ENCODE measurements at regions not wholly inside any gene's neighbourhood (a gene's known extent, or its start where the extent isn't known, plus 50 kb on each side); places are given as distances from the start of the nearest gene placed in this dataset.

DNA sequence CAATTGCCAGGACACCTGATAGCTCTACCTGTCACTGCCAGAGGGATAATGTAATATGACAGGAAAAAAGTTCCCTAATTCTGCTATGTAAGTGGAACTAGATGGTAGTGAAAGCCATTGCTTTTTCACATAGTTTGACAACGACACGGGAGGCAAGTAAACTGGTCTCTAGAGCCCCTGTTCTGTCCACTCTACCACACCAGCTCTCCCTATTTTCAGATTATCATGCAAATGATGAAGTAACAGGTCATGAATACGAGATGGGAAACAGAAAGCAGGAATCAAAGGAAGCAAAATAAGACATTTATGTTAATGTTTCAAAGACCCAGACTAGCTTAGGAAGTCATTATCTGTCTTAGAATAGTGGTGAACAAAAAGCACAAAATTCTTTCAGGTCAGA lies 56.2 kb downstream of the TAF11L14 start:
- no peak overlapping the region for H3K4me2 ChIP-seq
- H2AFZ ChIP-seq: no peak overlapping the region
- no peaks in the 10 kb centered on the region for H3K27me3 ChIP-seq
- no peak for DNase-seq (ENCODE audit: low spot score)
- 39% methylated on average over 3 of the region's 3 CpGs for WGBS (ENCODE audit: low lambda C conversion rate, missing lambda C conversion rate)
- no peak overlapping the region for H3K27ac ChIP-seq
- no peaks in the 10 kb centered on the region for H3K4me1 ChIP-seq (ENCODE audit: insufficient read depth)
- TF ChIP-seq EZH2 (IDR thresholded peaks at IDR 0.05; ENCODE audit: borderline replicate concordance) (no peak), EZH2phosphoT487 (IDR thresholded peaks at IDR 0.05; ENCODE audit: low read depth, severe bottlenecking, unreplicated experiment) (no peak)
- TF ChIP-seq, protein P1, sequence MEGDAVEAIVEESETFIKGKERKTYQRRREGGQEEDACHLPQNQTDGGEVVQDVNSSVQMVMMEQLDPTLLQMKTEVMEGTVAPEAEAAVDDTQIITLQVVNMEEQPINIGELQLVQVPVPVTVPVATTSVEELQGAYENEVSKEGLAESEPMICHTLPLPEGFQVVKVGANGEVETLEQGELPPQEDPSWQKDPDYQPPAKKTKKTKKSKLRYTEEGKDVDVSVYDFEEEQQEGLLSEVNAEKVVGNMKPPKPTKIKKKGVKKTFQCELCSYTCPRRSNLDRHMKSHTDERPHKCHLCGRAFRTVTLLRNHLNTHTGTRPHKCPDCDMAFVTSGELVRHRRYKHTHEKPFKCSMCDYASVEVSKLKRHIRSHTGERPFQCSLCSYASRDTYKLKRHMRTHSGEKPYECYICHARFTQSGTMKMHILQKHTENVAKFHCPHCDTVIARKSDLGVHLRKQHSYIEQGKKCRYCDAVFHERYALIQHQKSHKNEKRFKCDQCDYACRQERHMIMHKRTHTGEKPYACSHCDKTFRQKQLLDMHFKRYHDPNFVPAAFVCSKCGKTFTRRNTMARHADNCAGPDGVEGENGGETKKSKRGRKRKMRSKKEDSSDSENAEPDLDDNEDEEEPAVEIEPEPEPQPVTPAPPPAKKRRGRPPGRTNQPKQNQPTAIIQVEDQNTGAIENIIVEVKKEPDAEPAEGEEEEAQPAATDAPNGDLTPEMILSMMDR (IDR thresholded peaks at IDR 0.05; ENCODE audit: poor library complexity): no peak
- H3K9me3 ChIP-seq (ENCODE audit: low read depth): no peaks in the 10 kb centered on the region
- no peaks in the 10 kb centered on the region for H4K20me1 ChIP-seq (ENCODE audit: insufficient read depth, poor library complexity, severe bottlenecking)
- no peak overlapping the region for H3K4me3 ChIP-seq
- H3K79me2 ChIP-seq: no peaks in the 10 kb centered on the region
- no peaks in the 10 kb centered on the region for H3K9me2 ChIP-seq (replicated peaks; ENCODE audit: insufficient read depth)
- no peaks in the 10 kb centered on the region for H3K36me3 ChIP-seq (replicated peaks; ENCODE audit: insufficient read depth, low read depth)

DNA sequence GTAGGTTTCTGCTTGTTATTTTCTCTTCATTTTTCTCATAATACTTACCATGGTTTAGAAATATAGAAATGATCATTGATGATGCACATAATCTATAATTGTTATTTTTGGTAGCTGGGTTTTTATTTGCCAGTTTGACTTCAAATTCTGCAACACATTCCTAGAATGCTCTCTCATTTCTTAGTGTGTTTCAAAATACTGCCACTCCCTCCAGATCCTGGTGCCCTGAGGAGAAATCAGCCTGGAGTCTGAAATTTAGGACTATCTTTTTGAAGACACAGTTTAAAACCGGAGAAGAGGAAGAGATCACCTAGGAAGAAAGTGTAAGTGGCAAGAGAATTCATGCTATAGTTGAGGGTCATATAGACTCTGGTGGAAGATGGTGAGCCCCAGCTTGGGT lies 57.5 kb downstream of the TAF11L14 start:
- DNase-seq (ENCODE audit: low spot score): no peak
- TF ChIP-seq, protein P1 (IDR thresholded peaks at IDR 0.05; ENCODE audit: poor library complexity): no peak
- TF ChIP-seq EZH2phosphoT487 (IDR thresholded peaks at IDR 0.05; ENCODE audit: low read depth, severe bottlenecking, unreplicated experiment): no peak
- no peak for TF ChIP-seq EZH2 (IDR thresholded peaks at IDR 0.05; ENCODE audit: borderline replicate concordance)
- Histone ChIP-seq H3K4me3 (no peak overlapping the region), H3K4me1 (ENCODE audit: insufficient read depth) (no peaks in the 10 kb centered on the region), H3K9me2 (replicated peaks; ENCODE audit: insufficient read depth) (no peaks in the 10 kb centered on the region), H3K9me3 (ENCODE audit: low read depth) (no peaks in the 10 kb centered on the region), H3K27ac (no peak overlapping the region), H3K79me2 (no peaks in the 10 kb centered on the region), H3K27me3 (no peaks in the 10 kb centered on the region), H4K20me1 (ENCODE audit: insufficient read depth, poor library complexity, severe bottlenecking) (no peaks in the 10 kb centered on the region), H2AFZ (no peak overlapping the region), H3K36me3 (replicated peaks; ENCODE audit: insufficient read depth, low read depth) (no peaks in the 10 kb centered on the region), H3K4me2 (no peak overlapping the region)
- 79% methylated on average over 1 of the region's 1 CpG for WGBS (ENCODE audit: low lambda C conversion rate, missing lambda C conversion rate)

DNA sequence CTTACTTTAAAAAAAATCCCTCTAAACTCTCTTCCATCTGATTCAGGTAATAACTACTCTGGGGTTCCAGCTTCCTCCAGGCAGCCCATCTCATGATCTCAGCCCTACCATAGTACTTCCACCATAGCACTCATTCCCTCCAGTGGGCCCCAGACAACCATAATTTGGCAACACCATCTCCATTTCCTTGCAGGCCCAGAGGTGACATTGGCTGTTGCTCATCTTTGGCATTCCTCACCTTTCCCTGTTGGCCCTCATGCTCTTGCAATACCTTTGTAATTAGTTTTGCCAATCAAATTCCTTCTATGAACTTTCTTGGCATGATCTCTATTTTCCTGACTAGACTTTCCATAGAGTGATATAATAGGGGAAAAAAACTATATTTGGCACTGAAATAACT lies 60.1 kb downstream of the TAF11L14 start:
- Histone ChIP-seq H3K4me1 (ENCODE audit: insufficient read depth) (no peaks in the 10 kb centered on the region), H3K27ac (no peak overlapping the region), H3K4me2 (no peak overlapping the region), H2AFZ (no peak overlapping the region), H3K4me3 (no peak overlapping the region), H3K36me3 (replicated peaks; ENCODE audit: insufficient read depth, low read depth) (no peaks in the 10 kb centered on the region), H3K27me3 (no peaks in the 10 kb centered on the region), H3K9me2 (replicated peaks; ENCODE audit: insufficient read depth) (no peaks in the 10 kb centered on the region), H4K20me1 (ENCODE audit: insufficient read depth, poor library complexity, severe bottlenecking) (no peaks in the 10 kb centered on the region), H3K79me2 (no peaks in the 10 kb centered on the region), H3K9me3 (ENCODE audit: low read depth) (no peaks in the 10 kb centered on the region)
- no peak for DNase-seq (ENCODE audit: low spot score)
- TF ChIP-seq EZH2 (IDR thresholded peaks at IDR 0.05; ENCODE audit: borderline replicate concordance) (no peak), EZH2phosphoT487 (IDR thresholded peaks at IDR 0.05; ENCODE audit: low read depth, severe bottlenecking, unreplicated experiment) (no peak)
- TF ChIP-seq, protein P1 (IDR thresholded peaks at IDR 0.05; ENCODE audit: poor library complexity): no peak

DNA sequence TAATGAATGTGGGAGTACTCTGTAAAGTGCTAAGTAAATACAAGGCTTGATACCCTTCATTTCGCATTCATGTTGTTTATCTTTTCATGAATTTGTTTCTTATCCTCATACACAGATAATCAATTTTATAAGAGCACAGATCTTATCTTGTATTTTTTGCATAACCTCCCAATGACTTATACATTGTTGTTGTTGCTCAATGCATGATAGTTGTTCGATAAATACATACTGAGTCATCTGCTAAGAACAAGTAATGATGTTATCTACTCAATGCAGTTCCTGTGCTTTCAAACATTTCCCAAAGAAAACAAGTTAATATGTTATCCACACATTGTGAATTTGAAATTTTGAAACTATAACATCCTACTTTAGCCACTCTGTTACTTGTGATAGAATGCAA lies 60.7 kb downstream of the TAF11L14 start:
- DNase-seq (ENCODE audit: low spot score): no peak
- TF ChIP-seq EZH2phosphoT487 (IDR thresholded peaks at IDR 0.05; ENCODE audit: low read depth, severe bottlenecking, unreplicated experiment) (no peak), EZH2 (IDR thresholded peaks at IDR 0.05; ENCODE audit: borderline replicate concordance) (no peak)
- TF ChIP-seq, protein P1 (IDR thresholded peaks at IDR 0.05; ENCODE audit: poor library complexity): no peak

More for the DNA sequence above, 60.7 kb downstream of the TAF11L14 start:
- WGBS (ENCODE audit: low lambda C conversion rate, missing lambda C conversion rate): 83% methylated on average over 2 of the region's 2 CpGs
- Histone ChIP-seq H3K4me1 (ENCODE audit: insufficient read depth) (no peaks in the 10 kb centered on the region), H2AFZ (no peak overlapping the region), H3K4me3 (no peak overlapping the region), H4K20me1 (ENCODE audit: insufficient read depth, poor library complexity, severe bottlenecking) (no peaks in the 10 kb centered on the region), H3K9me2 (replicated peaks; ENCODE audit: insufficient read depth) (no peaks in the 10 kb centered on the region), H3K9me3 (ENCODE audit: low read depth) (no peaks in the 10 kb centered on the region), H3K4me2 (no peak overlapping the region), H3K27me3 (no peaks in the 10 kb centered on the region), H3K79me2 (no peaks in the 10 kb centered on the region), H3K27ac (no peak overlapping the region), H3K36me3 (replicated peaks; ENCODE audit: insufficient read depth, low read depth) (no peaks in the 10 kb centered on the region)
